ENCODE measurements at regions not wholly inside any gene's neighbourhood (a gene's known extent, or its start where the extent isn't known, plus 50 kb on each side); places are given as distances from the start of the nearest gene placed in this dataset.

DNA sequence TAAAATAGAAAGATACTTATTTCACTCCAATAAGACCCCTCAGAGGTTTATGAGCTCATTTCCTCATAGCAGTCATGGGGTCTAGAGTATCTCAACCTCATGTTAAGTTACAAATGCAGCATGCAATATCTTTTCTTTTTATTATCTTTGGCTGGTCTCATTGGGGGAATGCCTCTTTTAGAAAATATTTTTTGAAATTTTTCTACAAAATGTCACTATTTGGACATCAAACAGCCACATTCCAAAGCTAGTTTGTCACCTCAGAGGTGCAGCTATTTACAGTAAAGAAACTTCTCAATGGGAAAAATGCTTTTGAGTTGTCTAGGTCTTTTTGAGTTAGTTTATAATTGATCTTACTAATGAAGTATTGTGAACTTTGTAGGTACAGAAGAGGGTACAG, 370.7 kb upstream of the LRATD1 start:
- no peaks in the 10 kb centered on the region for H3K36me3 ChIP-seq (replicated peaks)
- TF ChIP-seq, protein P1, sequence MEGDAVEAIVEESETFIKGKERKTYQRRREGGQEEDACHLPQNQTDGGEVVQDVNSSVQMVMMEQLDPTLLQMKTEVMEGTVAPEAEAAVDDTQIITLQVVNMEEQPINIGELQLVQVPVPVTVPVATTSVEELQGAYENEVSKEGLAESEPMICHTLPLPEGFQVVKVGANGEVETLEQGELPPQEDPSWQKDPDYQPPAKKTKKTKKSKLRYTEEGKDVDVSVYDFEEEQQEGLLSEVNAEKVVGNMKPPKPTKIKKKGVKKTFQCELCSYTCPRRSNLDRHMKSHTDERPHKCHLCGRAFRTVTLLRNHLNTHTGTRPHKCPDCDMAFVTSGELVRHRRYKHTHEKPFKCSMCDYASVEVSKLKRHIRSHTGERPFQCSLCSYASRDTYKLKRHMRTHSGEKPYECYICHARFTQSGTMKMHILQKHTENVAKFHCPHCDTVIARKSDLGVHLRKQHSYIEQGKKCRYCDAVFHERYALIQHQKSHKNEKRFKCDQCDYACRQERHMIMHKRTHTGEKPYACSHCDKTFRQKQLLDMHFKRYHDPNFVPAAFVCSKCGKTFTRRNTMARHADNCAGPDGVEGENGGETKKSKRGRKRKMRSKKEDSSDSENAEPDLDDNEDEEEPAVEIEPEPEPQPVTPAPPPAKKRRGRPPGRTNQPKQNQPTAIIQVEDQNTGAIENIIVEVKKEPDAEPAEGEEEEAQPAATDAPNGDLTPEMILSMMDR (IDR thresholded peaks at IDR 0.05; ENCODE audit: low read depth, low read length, missing control alignments) = no peak
- no peak for DNase-seq
- H3K27ac ChIP-seq = peak overlapping the region; percentile 18
- in situ Hi-C loops (cut with HindIII; ENCODE audit: low pct_ligation_motif_present, low sequenced_read_pairs) = no loop called here
- H3K4me3 ChIP-seq (ENCODE audit: low read depth, low read length) = no peak overlapping the region
- H3K27me3 ChIP-seq (replicated peaks) = no peaks in the 10 kb centered on the region

DNA sequence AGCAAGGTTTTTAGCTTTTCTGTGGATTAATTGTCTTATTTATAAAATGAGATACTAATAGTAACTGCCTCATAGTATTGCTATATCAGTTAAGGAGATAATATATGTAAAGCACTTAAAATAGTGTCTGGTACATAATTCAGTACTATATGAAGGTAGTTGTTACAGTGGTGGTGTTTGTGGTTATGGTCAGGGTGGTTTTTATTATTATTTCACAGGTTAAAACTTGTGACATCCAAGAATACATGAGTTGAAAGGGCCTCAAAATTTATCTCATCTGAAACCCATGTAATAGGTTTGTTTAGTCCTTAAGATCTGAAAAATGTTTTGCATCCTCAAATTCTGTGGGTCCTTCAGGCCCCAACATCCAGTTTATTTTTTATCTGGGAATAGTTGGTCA, 369.5 kb upstream of the LRATD1 start:
- H3K27ac ChIP-seq = no peak overlapping the region
- no peak overlapping the region for H3K4me3 ChIP-seq (ENCODE audit: low read depth, low read length)
- H3K36me3 ChIP-seq (replicated peaks) = no peaks in the 10 kb centered on the region
- no peak for DNase-seq
- in situ Hi-C loops (cut with HindIII; ENCODE audit: low pct_ligation_motif_present, low sequenced_read_pairs) = no loop called here
- TF ChIP-seq, protein P1 (IDR thresholded peaks at IDR 0.05; ENCODE audit: low read depth, low read length, missing control alignments) = no peak
- no peaks in the 10 kb centered on the region for H3K27me3 ChIP-seq (replicated peaks)

DNA sequence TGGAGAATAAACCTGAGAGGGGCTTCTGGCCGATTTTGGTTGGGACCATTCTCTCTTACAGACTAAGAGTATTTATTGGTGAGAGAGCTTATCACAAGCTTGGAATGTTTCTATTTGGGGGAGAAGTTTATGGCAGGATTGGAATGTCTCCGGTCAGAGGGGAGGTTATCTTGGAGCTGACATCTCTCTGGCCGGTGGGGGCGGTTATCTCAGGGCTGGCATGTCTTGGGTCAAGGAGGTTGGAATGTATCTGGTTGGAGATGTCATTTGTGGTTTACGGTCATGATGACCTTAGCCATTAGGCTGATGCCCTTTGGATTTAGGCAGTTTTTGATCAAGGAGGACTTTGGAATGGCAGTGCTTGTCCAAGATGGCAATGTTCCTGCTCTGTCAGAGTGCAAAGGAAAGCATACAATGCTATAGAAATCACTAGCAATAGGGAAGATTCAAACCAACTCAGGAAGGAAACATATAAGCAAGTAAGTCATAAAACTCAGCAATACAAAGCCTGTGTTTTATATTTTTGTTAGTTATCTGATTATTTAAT, 362.4 kb upstream of the LRATD1 start:
- Histone ChIP-seq H3K36me3 (replicated peaks) (no peaks in the 10 kb centered on the region), H3K27ac (no peak overlapping the region), H3K4me3 (ENCODE audit: low read depth, low read length) (no peak overlapping the region), H3K27me3 (replicated peaks) (no peaks in the 10 kb centered on the region)
- TF ChIP-seq, protein P1 (IDR thresholded peaks at IDR 0.05; ENCODE audit: low read depth, low read length, missing control alignments) = no peak
- in situ Hi-C loops (cut with HindIII; ENCODE audit: low pct_ligation_motif_present, low sequenced_read_pairs) = no loop called here
- DNase-seq = no peak

DNA sequence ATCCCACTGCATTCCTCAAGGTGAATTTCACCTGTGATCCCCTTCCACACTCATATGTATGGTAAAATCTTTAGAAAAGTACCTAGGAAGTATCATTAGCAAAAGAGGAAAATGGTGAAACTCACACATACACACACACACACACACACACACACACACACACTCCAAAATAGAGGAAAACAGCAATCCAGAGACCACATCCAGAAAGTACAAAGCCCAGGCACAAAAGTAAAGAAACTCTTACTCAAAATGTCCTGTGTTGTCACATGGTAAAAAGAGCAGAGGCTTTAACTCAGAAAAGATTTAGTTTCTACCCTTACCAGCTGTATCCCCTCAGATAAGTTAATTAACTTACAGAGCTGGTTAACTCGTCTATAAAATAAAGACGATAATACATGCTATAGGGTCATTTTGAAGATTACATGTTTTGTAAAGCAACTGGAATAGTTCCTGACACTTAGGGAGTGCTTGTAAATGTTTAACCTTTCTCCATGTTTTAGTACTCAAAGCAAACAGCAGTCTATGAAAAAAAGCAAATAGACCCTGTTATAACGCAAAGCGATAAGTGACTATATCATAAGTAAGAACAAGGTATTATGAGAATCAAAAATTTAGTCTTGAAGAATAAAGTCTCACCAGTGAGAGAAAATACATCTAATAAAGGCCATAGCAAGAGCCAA, 360.0 kb upstream of the LRATD1 start:
- in situ Hi-C loops (cut with HindIII; ENCODE audit: low pct_ligation_motif_present, low sequenced_read_pairs) = no loop called here
- H3K27ac ChIP-seq = no peak overlapping the region
- H3K4me3 ChIP-seq (ENCODE audit: low read depth, low read length) = no peak overlapping the region
- no peak for DNase-seq
- TF ChIP-seq, protein P1 (IDR thresholded peaks at IDR 0.05; ENCODE audit: low read depth, low read length, missing control alignments) = no peak
- no peaks in the 10 kb centered on the region for H3K36me3 ChIP-seq (replicated peaks)
- H3K27me3 ChIP-seq (replicated peaks) = no peaks in the 10 kb centered on the region

DNA sequence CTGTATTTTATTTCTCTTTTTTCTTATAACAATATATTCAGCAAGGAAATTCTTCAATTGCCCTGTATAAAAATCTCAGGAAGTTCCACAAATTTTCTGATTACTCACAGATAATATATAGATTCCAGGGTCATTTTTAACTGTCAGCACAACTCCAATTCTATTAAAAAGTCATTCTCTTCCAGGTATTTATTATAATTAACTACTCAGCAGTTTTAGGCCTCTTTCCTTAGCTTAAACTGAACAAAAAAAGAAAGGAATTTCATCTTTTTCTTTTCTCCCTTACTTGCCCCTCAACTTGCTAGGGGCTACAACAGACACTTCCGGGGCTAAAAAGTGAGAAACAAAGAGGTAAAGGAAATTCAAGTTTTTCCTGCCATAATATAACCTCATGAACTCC, 358.9 kb upstream of the LRATD1 start:
- in situ Hi-C loops (cut with HindIII; ENCODE audit: low pct_ligation_motif_present, low sequenced_read_pairs) = no loop called here
- Histone ChIP-seq H3K4me3 (ENCODE audit: low read depth, low read length) (no peak overlapping the region), H3K27ac (no peak overlapping the region), H3K27me3 (replicated peaks) (no peaks in the 10 kb centered on the region), H3K36me3 (replicated peaks) (no peaks in the 10 kb centered on the region)
- no peak for DNase-seq
- TF ChIP-seq, protein P1 (IDR thresholded peaks at IDR 0.05; ENCODE audit: low read depth, low read length, missing control alignments) = no peak

DNA sequence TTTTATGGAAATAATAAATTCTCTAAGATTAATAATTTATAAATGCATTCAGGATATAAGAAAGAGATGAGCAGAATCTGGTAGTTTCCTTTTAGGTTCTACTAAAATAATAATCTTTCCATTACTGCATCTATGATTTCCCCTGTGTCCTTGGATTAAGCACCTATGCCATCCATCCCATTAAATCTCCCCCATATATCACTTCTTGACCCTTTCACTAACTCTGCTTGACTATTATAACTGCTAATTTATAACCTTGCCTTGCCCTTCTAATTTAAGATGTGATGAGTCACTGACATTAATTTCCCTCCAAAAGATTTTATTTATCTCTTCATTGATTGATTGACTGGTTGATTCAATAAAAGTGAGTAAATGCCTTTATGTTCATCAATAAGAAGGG, 348.3 kb upstream of the LRATD1 start:
- in situ Hi-C loops (cut with HindIII; ENCODE audit: low pct_ligation_motif_present, low sequenced_read_pairs) = no loop called here
- H3K27ac ChIP-seq = no peak overlapping the region
- no peak for DNase-seq
- TF ChIP-seq, protein P1 (IDR thresholded peaks at IDR 0.05; ENCODE audit: low read depth, low read length, missing control alignments) = no peak
- no peaks in the 10 kb centered on the region for H3K36me3 ChIP-seq (replicated peaks)
- no peaks in the 10 kb centered on the region for H3K27me3 ChIP-seq (replicated peaks)
- no peak overlapping the region for H3K4me3 ChIP-seq (ENCODE audit: low read depth, low read length)

Measured in brain microvascular endothelial cell (primary cell).